ENCODE measurements at regions not wholly inside any gene's neighbourhood (a gene's known extent, or its start where the extent isn't known, plus 50 kb on each side); places are given as distances from the start of the nearest gene placed in this dataset.
"Not testable (repeated sequence)": the region's sequence is repeated elsewhere in the genome, so short reads cannot be mapped to it uniquely, and the experiment has no call there.

GRCh38 chr1:121080904-121081264 is 103.3 kb downstream of the FAM72B start:
- TF ChIP-seq SOX15 (CRISPR knock-in tag; IDR thresholded peaks at IDR 0.05); ZNF121 (CRISPR knock-in tag; IDR thresholded peaks at IDR 0.05); CTCF (IDR thresholded peaks at IDR 0.05); MAX (CRISPR knock-in tag; IDR thresholded peaks at IDR 0.05); GRHL2 (CRISPR knock-in tag; IDR thresholded peaks at IDR 0.05; ENCODE audit: insufficient replicate concordance, severe bottlenecking); SMAD3 (CRISPR knock-in tag; IDR thresholded peaks at IDR 0.05; ENCODE audit: borderline replicate concordance); USF1 (CRISPR knock-in tag; IDR thresholded peaks at IDR 0.05); TEAD4 (CRISPR knock-in tag; IDR thresholded peaks at IDR 0.05): not testable (repeated sequence)
